ENCODE measurements at regions not wholly inside any gene's neighbourhood (a gene's known extent, or its start where the extent isn't known, plus 50 kb on each side); places are given as distances from the start of the nearest gene placed in this dataset.
"Not testable (repeated sequence)": the region's sequence is repeated elsewhere in the genome, so short reads cannot be mapped to it uniquely, and the experiment has no call there.

DNA sequence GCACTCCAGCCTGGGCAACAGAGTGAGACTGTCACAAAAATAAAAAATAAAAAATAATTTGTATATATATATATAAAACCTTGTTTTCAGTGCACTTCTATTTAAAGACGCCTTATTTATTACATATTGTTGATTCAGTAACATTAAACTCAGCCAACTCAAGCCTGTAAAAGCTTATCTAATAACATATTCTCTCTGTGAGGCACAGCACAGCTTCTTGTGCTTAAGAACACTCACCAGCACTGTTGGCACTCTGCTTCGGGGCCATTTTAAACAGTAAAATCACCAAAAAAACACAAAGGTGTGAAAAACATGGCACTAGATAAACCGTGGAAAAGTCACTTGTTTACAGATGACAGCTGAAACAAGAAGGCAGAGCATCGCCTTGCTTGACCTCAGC is 89.0 kb upstream of the C10orf90 start:
- no peak for DNase-seq
- Mint-ChIP-seq H3K4me3 (no peak overlapping the region), H3K4me1 (ENCODE audit: low read depth) (no peaks in the 10 kb centered on the region), H3K27ac (no peak overlapping the region), H3K27me3 (ENCODE audit: insufficient read depth) (no peaks in the 10 kb centered on the region; the same call in 1 of the 2 replicates), H3K36me3 (ENCODE audit: low read depth) (no peaks in the 10 kb centered on the region), H3K9me3 (no peaks in the 10 kb centered on the region; the same call in 1 of the 2 replicates)
- TF ChIP-seq, protein P1, sequence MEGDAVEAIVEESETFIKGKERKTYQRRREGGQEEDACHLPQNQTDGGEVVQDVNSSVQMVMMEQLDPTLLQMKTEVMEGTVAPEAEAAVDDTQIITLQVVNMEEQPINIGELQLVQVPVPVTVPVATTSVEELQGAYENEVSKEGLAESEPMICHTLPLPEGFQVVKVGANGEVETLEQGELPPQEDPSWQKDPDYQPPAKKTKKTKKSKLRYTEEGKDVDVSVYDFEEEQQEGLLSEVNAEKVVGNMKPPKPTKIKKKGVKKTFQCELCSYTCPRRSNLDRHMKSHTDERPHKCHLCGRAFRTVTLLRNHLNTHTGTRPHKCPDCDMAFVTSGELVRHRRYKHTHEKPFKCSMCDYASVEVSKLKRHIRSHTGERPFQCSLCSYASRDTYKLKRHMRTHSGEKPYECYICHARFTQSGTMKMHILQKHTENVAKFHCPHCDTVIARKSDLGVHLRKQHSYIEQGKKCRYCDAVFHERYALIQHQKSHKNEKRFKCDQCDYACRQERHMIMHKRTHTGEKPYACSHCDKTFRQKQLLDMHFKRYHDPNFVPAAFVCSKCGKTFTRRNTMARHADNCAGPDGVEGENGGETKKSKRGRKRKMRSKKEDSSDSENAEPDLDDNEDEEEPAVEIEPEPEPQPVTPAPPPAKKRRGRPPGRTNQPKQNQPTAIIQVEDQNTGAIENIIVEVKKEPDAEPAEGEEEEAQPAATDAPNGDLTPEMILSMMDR (IDR thresholded peaks at IDR 0.05) = no peak

DNA sequence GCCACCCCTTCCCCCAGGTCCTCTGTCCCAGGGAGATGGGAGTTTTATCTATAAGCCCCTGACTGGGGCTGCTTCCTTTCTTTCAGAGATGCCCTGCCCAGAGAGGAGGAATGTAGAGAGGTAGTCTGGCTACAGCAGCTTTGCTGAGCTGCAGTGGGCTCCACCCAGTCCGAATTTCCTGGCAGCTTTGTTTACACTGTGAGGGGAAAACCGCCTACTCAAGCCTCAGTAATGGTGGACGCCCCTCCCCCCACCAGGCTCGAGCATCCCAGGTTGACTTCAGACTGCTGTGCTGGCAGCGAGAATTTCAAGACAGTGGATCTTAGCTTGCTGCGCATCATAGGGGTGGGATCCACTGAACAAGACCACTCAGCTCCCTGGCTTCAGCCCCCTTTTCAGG is 96.2 kb upstream of the C10orf90 start:
- DNase-seq; H3K9me3 Mint-ChIP-seq; H3K27me3 Mint-ChIP-seq (ENCODE audit: insufficient read depth); H3K27ac Mint-ChIP-seq; H3K36me3 Mint-ChIP-seq (ENCODE audit: low read depth); H3K4me1 Mint-ChIP-seq (ENCODE audit: low read depth); H3K4me3 Mint-ChIP-seq: not testable (repeated sequence)

DNA sequence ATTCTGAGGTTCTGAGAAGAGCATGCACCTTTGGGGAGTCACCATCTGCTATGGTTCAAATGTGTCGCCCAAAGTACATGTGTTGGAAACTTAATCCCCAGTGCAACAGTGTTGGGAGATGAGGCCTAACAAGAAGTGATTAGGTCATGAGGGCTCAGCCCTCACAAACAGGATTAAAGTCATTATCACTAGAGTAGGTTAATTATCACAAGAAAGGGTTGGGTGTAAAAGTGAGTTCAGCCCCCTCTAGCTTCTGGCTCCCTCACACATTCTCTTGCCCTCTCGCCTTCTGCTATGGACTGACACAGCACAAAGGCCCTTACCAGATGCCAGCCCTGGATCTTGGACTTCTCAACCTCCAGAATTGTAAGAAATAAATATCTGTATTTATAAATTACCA is 100.3 kb upstream of the C10orf90 start:
- H3K36me3 Mint-ChIP-seq (ENCODE audit: low read depth) = no peaks in the 10 kb centered on the region
- H3K4me3 Mint-ChIP-seq = no peak overlapping the region
- peaks cover 5% of the 10 kb centered on the region; the same call in 1 of the 2 replicates for H3K9me3 Mint-ChIP-seq
- no peak for DNase-seq
- TF ChIP-seq, protein P1 (IDR thresholded peaks at IDR 0.05) = no peak
- H3K4me1 Mint-ChIP-seq (ENCODE audit: low read depth) = no peaks in the 10 kb centered on the region
- H3K27ac Mint-ChIP-seq = no peak overlapping the region
- peaks cover 4% of the 10 kb centered on the region; the same call in 1 of the 2 replicates for H3K27me3 Mint-ChIP-seq (ENCODE audit: insufficient read depth)

DNA sequence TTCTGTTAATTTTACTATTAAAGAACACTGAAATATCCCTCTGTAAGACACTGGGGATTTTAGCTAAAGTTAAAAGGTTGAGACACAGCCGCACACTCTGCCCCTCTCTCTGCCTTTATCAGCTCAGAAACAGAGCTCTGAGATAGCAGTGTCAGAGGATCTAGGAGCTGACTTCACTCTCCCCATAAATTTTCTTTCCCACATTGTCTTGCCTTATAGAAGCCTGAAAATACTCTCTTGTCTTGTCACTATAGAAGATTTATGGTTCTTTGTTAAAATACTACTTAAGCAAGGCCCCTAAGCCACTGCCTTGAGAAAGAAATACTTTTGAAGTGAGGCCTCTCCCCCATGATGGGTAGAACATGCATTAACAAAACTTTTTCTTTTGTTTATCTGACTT is 105.7 kb upstream of the C10orf90 start:
- H3K27me3 Mint-ChIP-seq (ENCODE audit: insufficient read depth) = no peaks in the 10 kb centered on the region
- TF ChIP-seq, protein P1 (IDR thresholded peaks at IDR 0.05) = no peak
- no peak overlapping the region for H3K4me3 Mint-ChIP-seq
- no peak overlapping the region for H3K27ac Mint-ChIP-seq
- no peaks in the 10 kb centered on the region for H3K9me3 Mint-ChIP-seq
- no peaks in the 10 kb centered on the region for H3K4me1 Mint-ChIP-seq (ENCODE audit: low read depth)
- DNase-seq = no peak
- H3K36me3 Mint-ChIP-seq (ENCODE audit: low read depth) = no peaks in the 10 kb centered on the region

DNA sequence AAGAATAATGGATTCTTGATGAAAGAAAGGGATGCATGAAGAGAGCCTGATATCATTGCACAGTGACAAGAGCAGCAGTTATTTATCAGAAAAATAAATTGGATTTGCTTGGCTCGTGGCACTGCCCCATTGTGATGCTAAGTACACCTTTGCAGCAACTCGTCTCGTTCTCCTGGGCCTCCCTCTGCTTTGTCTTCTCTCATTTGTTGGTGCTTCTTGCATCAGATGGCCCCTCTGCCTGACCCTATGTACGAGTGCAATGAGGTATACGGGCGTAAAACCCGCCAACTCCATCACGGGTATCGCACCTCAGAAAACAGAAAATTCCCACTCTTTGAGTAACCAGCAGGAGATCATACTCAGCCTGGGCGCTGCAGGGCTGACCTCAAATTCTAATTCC is 107.2 kb upstream of the C10orf90 start:
- H3K36me3 Mint-ChIP-seq (ENCODE audit: low read depth) = no peaks in the 10 kb centered on the region
- no peaks in the 10 kb centered on the region for H3K4me1 Mint-ChIP-seq (ENCODE audit: low read depth)
- H3K4me3 Mint-ChIP-seq = no peak overlapping the region
- TF ChIP-seq, protein P1 (IDR thresholded peaks at IDR 0.05) = no peak
- no peak overlapping the region for H3K27ac Mint-ChIP-seq
- no peak for DNase-seq
- no peaks in the 10 kb centered on the region for H3K27me3 Mint-ChIP-seq (ENCODE audit: insufficient read depth)
- H3K9me3 Mint-ChIP-seq = no peaks in the 10 kb centered on the region

DNA sequence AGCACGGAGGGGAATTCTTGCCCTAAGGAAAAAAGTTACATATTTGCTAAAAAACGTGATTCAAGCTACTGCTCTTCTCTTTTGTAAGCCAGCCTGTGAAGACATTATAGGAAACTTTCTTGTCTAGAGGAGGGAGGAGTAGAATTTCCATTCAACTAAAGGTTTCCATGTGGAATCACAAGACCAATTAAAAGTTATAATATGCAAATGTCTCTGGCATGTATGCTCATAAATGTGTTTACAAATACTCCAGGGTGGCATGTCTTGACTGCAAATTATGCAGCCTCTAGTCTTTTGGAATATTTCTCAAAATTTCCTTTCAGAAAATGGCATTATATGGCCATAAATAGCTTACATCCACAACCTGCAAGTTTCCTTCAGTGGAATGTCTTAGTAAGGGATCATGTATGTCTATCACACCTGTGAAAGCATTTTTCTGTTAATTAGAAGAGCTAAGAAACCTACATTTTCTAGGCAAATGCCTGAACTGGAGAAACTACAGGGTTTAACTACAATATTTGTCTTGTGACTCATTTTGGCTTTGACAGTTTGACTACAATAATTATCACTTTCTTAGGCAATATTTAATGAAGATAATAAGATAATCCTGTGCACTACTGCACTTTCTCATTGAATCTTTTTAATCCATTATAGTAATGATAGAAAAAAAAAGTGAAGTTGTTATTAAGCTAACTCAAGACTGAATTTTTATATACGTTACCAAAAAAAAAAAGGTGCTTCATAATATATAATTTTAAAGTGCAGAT is 111.1 kb upstream of the C10orf90 start:
- no peak overlapping the region for H3K4me3 Mint-ChIP-seq
- H3K27ac Mint-ChIP-seq = no peak overlapping the region
- H3K9me3 Mint-ChIP-seq = peaks cover 10% of the 10 kb centered on the region; the same call in 1 of the 2 replicates
- H3K27me3 Mint-ChIP-seq (ENCODE audit: insufficient read depth) = no peaks in the 10 kb centered on the region
- no peaks in the 10 kb centered on the region for H3K36me3 Mint-ChIP-seq (ENCODE audit: low read depth)
- TF ChIP-seq, protein P1 (IDR thresholded peaks at IDR 0.05) = no peak
- no peaks in the 10 kb centered on the region for H3K4me1 Mint-ChIP-seq (ENCODE audit: low read depth)
- DNase-seq = no peak

All from HFFc6 (cell line).